ENCODE measurements at regions not wholly inside any gene's neighbourhood (a gene's known extent, or its start where the extent isn't known, plus 50 kb on each side); places are given as distances from the start of the nearest gene placed in this dataset.

DNA sequence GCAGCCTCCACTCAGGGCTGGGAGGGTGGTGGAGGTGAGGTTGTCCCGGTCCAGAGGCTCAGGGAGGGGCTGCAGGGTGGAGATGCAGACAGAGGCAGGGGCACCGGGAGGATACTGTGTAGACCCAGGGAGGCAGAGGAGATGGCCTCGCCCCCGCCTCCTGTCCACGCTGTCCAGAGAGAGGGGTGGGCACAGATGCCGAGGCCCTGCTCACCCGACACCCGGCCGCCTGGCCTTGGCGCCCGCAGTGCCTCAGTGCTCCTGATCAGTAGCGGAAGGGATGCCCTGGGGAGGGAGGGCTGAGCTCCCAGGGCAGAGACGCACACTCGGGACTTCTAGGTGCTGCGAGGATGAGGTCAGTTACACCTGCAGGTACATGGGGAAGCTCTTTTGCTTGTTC, 102.7 kb upstream of the TTC34 start:
- no peak for DNase-seq (ENCODE audit: low spot score, unreplicated experiment)
- TF ChIP-seq, protein P1, sequence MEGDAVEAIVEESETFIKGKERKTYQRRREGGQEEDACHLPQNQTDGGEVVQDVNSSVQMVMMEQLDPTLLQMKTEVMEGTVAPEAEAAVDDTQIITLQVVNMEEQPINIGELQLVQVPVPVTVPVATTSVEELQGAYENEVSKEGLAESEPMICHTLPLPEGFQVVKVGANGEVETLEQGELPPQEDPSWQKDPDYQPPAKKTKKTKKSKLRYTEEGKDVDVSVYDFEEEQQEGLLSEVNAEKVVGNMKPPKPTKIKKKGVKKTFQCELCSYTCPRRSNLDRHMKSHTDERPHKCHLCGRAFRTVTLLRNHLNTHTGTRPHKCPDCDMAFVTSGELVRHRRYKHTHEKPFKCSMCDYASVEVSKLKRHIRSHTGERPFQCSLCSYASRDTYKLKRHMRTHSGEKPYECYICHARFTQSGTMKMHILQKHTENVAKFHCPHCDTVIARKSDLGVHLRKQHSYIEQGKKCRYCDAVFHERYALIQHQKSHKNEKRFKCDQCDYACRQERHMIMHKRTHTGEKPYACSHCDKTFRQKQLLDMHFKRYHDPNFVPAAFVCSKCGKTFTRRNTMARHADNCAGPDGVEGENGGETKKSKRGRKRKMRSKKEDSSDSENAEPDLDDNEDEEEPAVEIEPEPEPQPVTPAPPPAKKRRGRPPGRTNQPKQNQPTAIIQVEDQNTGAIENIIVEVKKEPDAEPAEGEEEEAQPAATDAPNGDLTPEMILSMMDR (IDR thresholded peaks at IDR 0.05; ENCODE audit: unreplicated experiment) = no peak
- peaks cover 6% of the 10 kb centered on the region for H3K36me3 Mint-ChIP-seq (ENCODE audit: insufficient read depth)
- no peak overlapping the region for H3K27ac Mint-ChIP-seq
- no peaks in the 10 kb centered on the region for H3K4me1 Mint-ChIP-seq (ENCODE audit: low read depth)
- H3K9me3 Mint-ChIP-seq (ENCODE audit: low read depth) = peaks cover 32% of the 10 kb centered on the region
- H3K4me3 Mint-ChIP-seq (ENCODE audit: low read depth) = no peak overlapping the region
- H3K27me3 Mint-ChIP-seq = no peaks in the 10 kb centered on the region

DNA sequence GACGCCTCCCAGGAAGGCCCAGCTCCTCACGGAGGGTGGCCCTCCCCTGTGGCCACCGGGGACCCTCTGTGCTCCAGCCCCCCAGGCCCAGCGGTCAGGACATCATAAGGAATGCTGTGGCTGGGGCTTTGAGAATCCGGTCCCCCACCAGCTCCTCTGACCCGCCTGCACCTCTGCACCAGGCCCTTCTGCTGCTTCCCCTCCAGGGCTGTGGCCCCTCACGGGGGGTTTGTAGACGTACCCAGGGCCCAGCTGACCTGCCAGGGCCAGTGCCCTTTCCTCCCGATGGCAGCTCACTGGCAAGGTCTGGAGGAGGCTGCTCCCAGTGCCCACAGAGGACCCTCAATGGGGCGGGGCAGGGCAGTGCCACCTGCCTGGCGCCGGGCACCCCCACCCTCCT, 103.9 kb upstream of the TTC34 start:
- peaks cover 4% of the 10 kb centered on the region for H3K36me3 Mint-ChIP-seq (ENCODE audit: insufficient read depth)
- H3K9me3 Mint-ChIP-seq (ENCODE audit: low read depth) = peaks cover 29% of the 10 kb centered on the region
- H3K4me3 Mint-ChIP-seq (ENCODE audit: low read depth) = no peak overlapping the region
- no peaks in the 10 kb centered on the region for H3K27me3 Mint-ChIP-seq
- no peak overlapping the region for H3K27ac Mint-ChIP-seq
- DNase-seq (ENCODE audit: low spot score, unreplicated experiment) = no peak
- TF ChIP-seq, protein P1 (IDR thresholded peaks at IDR 0.05; ENCODE audit: unreplicated experiment) = no peak
- H3K4me1 Mint-ChIP-seq (ENCODE audit: low read depth) = no peaks in the 10 kb centered on the region

DNA sequence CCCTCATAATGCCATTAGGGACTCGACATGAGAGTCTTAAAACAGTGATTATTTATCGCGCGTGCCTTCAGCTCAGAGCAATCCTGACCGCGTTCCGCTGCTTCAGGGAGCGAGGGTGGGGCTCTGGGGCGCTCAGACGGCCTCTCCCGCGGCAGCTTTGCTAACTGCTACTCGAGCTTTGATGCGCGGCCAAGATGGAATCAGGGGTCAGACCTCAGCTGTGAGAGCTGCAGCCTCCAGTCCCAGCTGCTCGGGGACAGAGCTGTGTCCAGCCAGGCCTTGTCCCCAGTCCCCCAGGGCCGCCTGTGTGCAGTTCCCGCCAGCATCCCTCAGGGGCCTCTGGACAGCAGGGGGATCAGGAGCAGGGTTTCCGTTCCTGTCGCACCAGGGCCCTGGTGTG, 104.6 kb upstream of the TTC34 start:
- Mint-ChIP-seq H3K27ac (no peak overlapping the region), H3K9me3 (ENCODE audit: low read depth) (peaks cover 29% of the 10 kb centered on the region), H3K4me3 (ENCODE audit: low read depth) (no peak overlapping the region), H3K36me3 (ENCODE audit: insufficient read depth) (peaks cover 4% of the 10 kb centered on the region), H3K27me3 (no peaks in the 10 kb centered on the region), H3K4me1 (ENCODE audit: low read depth) (no peaks in the 10 kb centered on the region)
- DNase-seq (ENCODE audit: low spot score, unreplicated experiment) = no peak
- TF ChIP-seq, protein P1 (IDR thresholded peaks at IDR 0.05; ENCODE audit: unreplicated experiment) = no peak

GRCh38 chr1:2906620-2907019, 105.1 kb upstream of the TTC34 start:
- H3K9me3 Mint-ChIP-seq (ENCODE audit: low read depth) = peaks cover 26% of the 10 kb centered on the region
- H3K27me3 Mint-ChIP-seq = no peaks in the 10 kb centered on the region
- TF ChIP-seq, protein P1 (IDR thresholded peaks at IDR 0.05; ENCODE audit: unreplicated experiment) = no peak
- H3K27ac Mint-ChIP-seq = no peak overlapping the region
- DNase-seq (ENCODE audit: low spot score, unreplicated experiment) = no peak
- H3K4me1 Mint-ChIP-seq (ENCODE audit: low read depth) = no peaks in the 10 kb centered on the region
- H3K4me3 Mint-ChIP-seq (ENCODE audit: low read depth) = no peak overlapping the region
- H3K36me3 Mint-ChIP-seq (ENCODE audit: insufficient read depth) = peaks cover 4% of the 10 kb centered on the region

- TF ChIP-seq, protein P1 (IDR thresholded peaks at IDR 0.05; ENCODE audit: unreplicated experiment) = no peak
- H3K27me3 Mint-ChIP-seq = no peaks in the 10 kb centered on the region
- H3K9me3 Mint-ChIP-seq (ENCODE audit: low read depth) = peaks cover 23% of the 10 kb centered on the region
- H3K27ac Mint-ChIP-seq = no peak overlapping the region
- no peaks in the 10 kb centered on the region for H3K4me1 Mint-ChIP-seq (ENCODE audit: low read depth)
- H3K4me3 Mint-ChIP-seq (ENCODE audit: low read depth) = no peak overlapping the region
- peaks cover 4% of the 10 kb centered on the region for H3K36me3 Mint-ChIP-seq (ENCODE audit: insufficient read depth)
- no peak for DNase-seq (ENCODE audit: low spot score, unreplicated experiment)
Observed at GRCh38 chr1:2907051-2907450, 105.6 kb upstream of the TTC34 start.
